ENCODE measurements at regions not wholly inside any gene's neighbourhood (a gene's known extent, or its start where the extent isn't known, plus 50 kb on each side); places are given as distances from the start of the nearest gene placed in this dataset.

DNA sequence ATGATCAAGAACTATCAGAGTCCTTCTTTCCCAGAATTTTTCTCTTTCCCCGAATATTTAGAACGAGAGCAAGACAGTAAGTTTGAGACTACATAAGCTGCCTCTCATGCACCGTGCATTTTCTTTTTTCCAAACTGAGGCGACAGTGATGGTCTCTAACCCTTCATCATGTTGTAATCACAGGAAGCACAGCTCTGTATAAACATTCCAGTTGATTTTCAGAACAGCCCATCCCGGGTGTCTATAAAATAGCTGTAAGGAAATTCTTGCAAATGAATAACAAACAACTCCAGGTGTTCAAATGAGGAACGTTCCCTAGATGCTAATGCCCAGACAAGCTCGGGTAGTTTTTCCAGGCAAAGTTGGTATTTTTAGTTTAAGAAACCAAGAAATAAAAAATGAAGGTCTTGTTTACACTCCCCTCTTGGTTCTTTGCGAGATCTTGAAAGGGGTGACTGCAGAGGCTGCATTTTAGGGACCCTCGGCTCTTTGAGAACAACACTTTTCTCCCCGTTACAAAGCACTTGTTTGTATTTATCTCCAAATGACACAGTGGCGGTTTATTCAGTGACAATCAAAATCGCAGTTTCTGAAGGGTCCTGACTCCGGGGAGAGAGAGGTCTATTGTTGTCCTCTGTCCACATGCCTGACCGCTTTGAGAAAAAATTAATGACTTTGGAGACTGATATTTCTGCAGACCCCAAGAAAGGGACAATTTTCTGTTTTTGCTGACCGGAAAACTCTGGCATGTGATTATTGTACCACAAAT, 101.1 kb upstream of the NCK2 start:
- TF ChIP-seq EP300 (IDR thresholded peaks at IDR 0.05; ENCODE audit: borderline replicate concordance) (no peak), CREB1 (IDR thresholded peaks at IDR 0.05; ENCODE audit: low read depth) (no peak), TAF1 (IDR thresholded peaks at IDR 0.05; ENCODE audit: low read depth) (no peak), ZBTB7A (IDR thresholded peaks at IDR 0.05; ENCODE audit: low read depth) (no peak), MAX (IDR thresholded peaks at IDR 0.05) (no peak), EGR1 (IDR thresholded peaks at IDR 0.05) (no peak)
